RCC 7860 (cell line): ENCODE measurements at regions not wholly inside any gene's neighbourhood (a gene's known extent, or its start where the extent isn't known, plus 50 kb on each side); places are given as distances from the start of the nearest gene placed in this dataset.
"Not testable (repeated sequence)": the region's sequence is repeated elsewhere in the genome, so short reads cannot be mapped to it uniquely, and the experiment has no call there.

Experiments
- DNase-seq: peaks from one replicate; pipeline ENCODE4 v3.0.0-alpha.2; 2015; ENCODE audit warnings: low spot score
- FAIRE-seq: peaks from 2 replicates; lab custom pipeline; 2012; peaks lifted over from hg19 to GRCh38; lab: Jason Lieb, UNC

DNA sequence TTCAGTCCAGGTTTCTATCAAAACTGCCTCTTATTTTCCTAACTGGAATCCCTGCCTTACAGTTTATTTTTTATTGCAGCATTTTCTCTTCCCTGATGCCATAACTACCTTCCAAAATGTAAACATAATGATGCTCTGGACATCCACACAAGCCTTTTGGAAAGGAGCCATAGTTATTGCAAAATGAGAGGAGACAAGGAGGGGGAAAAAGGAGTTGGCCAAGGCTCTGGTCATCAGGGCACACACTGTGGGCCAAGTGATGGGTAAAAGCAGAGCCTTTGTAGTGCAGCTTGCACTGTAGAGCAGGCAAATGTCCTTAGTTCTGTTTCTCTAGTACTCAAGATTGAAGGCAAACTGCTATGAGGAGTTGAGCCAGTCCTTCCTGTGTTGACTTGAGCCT is 289.3 kb upstream of the MTPN start:
- FAIRE-seq = no peak
- DNase-seq = no peak

DNA sequence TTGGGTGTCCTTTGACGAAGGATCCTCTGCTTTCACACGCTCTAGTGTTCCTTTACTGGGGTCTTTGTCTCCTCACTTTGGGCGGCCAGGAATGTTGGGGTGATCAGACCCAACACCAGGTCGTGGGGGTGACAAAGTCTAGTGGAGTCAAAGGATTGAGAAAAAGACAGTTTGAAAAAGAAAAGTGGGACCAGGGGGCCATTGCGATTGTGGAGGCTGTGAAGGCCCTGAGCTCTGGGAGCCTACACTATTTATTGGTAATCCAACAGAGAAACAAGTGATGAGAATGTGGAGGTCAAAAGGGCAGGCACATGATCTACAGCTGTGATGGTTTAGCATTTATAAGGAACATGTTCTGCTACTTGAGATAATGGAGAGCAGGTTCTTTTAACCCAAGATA is 287.1 kb upstream of the MTPN start:
- DNase-seq, FAIRE-seq: not testable (repeated sequence)

DNA sequence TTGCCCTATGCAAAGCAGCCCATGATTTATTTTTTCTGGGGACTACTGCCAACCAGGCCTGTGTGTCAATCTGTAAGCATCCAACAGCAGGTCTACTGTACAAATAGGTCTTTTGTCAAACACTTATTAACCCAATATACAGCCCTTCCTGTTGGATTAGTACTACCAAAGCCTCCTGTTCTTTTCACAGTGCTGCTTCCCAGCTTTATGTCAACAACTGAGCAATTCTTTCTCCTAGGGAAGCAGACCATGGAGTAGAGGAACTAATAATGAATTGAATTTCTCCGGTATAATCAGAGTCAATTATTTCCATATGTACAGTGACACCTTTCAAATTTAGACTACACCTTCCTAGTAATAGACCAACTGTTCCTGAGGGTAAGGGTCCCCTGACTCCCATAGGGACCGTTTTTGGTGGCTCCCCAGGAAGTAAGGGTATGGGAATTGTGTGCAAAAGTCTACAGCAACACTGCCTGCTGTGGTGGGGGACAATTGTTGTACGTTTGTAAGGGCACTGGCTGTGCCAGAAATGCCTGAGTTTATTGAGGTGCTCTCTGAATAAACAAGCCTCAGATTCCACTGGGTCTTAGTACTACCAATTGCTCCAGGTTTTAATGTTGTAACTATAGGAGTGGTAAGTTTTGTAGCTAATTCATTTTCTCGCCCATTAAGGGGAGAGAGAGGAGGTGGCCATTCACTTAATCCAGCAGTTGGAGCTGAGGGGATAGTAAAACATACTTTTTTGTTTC is 286.1 kb upstream of the MTPN start:
- not testable (repeated sequence) for FAIRE-seq, DNase-seq

DNA sequence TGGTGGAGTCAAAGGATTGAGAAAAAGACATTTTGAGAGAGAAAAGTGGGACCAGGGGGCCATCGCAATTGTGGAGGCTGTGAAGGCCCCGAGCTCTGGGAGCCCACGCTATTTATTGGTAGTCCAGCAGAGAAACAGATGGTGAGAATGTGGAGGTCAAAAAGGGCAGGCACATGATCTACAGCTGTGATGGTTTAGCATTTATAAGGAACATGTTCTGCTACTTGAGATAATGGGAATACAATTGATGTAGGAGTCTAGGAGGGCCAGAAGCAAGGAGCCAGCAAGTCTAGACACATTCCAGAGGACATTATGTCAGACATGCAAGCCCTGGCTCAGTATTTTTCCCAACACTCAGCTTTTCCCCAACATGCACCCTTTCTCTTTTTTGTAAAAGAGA is 283.4 kb upstream of the MTPN start:
- not testable (repeated sequence) for DNase-seq, FAIRE-seq

DNA sequence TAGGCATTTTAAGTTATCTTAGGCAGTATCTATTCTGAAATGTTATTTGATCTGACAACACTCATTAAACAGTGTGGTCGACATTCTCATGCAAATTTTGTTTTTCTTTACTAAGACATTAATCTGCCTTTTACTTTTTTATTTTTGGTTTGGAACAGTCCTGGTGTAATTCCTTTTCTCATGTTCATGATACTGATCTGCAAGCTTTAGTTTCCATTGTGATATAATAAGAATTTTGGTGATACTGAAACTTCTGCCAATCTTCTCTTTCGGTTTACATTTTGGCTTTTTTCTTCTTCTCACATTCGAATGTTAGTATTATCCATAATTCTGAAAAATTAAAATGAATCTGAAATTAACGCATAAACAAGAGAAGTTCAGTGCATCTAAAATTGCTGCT is 281.9 kb upstream of the MTPN start:
- no peak for FAIRE-seq
- no peak for DNase-seq

DNA sequence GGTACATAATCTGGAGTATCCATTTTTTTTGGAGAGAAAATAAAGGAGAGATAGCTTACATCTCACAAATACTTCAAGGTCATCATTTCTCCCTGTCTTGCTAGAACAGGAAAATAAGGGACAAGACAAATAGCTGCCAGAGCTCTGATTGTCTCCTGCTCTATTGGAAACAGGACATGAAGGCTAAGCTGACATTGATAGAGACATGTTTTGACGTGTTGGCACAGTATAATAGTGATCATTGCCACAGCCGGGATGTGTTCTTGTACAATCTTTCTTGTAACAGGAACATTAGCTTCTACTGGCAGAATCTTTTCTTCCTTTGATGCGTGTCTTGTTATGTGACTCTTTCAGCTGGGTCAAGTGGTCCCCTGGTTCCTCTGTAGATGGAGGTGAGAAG is 279.3 kb upstream of the MTPN start:
- FAIRE-seq (no peak), DNase-seq (no peak)

DNA sequence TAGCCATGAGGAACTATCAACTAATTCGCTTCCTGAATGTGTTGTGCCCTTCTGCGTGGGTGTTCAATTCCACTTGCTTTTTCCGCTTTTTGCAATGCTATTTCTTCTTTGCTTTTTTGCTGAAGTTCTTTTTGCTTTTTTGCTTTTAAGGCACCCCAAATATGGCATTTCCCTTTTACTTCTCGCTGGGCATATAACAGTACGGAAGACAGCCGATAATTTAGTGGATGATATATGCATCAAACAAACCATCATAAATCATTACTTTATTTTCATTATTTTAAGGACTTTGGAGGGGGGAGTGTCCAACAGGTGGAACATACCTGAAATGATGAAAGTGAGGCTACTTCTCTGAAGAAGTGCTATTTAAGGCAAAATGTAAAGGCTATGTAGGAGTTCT is 277.0 kb upstream of the MTPN start:
- FAIRE-seq (no peak), DNase-seq (no peak)

DNA sequence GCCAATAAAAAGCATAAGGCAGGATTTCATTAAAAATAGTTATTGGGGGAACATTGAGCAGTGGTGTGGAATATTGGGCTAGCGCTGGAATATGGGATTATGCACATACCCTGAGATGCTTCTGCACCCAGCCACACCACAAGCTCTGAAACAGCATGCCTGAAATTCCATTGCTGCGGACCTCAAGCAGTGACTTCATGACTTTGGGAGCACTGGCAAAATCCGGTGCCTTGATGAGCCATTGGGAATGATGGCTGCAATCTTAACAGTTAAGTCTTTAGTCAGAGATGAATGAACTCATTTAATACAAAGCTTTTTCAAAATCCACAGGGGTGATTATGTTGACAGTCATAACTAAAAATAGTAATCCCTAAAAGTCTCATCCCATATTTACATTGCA is 274.7 kb upstream of the MTPN start:
- FAIRE-seq = no peak
- DNase-seq = no peak

DNA sequence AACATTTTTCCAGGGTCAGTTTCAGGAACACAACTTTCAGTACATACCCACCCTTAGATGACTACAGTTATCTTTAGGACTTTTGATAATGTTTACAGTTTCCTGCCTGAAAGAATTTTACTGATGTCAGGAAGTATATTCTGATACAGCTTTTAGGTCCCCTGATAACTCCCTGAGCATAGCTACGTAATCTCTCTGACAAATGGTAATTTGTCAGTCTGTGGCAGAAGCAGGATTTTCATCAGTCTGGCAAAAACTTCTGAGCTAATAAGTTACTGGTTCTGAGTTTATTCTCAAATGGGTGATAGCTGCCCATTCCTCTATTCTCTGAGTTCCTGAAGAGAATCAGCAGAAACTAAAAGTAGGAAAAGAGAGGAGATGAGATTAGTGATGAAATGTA is 270.1 kb upstream of the MTPN start:
- DNase-seq (no peak), FAIRE-seq (no peak)

DNA sequence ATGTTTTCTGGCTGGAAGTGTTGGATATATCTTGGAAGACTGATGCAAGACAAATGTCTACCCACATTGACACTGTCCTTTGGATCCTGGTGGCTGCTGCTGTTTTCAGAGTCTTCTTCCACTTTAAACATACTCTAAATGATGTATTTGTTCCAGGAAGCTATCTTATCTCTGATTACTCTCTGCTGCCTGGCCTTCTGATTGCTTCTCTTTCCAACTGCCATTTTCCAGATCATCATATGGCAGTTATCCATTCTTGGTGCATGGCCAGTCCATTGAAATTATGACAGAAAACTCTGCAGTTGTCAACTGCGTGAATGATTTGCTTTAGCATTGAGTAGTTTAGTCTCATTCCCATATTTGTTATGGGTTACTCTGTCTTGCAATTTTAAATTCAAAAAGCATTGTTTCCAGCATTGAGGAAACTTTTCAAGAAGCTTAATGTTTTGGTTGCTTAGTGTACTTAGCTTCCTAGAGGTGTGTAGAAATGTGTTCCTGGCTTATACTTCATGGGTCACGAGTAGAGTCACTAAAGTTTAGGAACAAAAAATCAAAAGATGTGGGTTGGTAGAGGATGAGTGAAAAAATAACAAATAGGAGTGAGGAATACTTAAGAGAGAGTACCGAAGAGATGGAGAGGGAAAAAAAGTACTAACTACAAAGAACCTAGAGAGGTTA is 268.3 kb upstream of the MTPN start:
- no peak for DNase-seq
- no peak for FAIRE-seq

DNA sequence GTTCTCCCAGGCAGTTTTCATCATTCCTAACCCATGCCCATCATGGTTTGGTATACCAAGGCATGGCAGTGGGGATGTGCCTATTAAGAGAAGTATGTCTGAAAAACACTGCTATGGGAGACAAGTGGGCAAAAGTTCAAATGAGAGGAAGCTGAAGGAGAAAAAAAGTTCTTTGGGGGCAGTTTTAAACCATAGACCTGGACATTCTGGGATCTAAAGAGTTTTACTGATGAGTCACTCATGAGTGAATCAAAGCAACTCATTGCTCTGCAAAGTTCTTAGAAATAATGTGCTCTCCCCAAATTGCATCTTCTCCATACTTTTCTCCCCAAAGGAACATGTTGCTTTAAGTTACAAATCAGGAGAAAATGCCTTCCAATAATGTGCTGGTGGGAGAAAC is 256.9 kb upstream of the MTPN start:
- no peak for FAIRE-seq
- no peak for DNase-seq

DNA sequence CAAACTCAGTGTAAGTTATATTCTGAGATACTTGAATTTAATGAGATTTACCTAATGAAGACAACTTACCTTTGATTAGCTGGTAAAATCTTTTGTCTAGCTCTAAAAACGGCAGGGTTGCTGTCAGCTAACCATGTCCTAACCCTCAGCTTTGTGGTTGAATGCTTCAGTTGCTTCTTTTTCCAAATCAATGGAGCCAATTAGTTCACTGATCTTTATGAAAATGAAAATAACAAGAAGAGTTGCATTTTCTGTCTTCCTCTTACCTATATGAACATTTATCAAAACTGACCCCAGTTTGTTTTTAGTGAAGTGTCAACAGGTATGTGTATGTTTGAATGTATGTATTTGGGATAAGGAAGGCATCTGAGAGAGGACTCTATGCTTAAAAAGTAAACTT is 253.1 kb upstream of the MTPN start:
- DNase-seq (no peak), FAIRE-seq (no peak)

DNA sequence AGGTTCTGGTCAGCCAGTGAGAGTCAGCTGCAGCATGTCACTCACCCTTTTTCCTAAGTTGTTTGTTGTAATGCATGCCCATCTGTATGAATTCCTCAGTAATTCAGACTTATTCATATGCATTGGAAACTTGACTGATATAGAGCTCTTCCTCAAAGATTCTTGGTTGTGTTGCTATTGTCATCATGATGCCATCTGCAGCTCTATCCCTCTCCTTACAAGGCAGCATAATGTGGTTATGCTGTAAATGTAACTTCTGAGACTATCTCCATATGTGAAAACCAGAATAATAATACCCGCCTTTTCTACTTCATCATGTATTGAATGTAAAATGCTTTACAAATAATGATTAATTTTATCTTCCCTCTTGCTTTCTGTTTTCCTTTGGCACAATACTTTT is 252.6 kb upstream of the MTPN start:
- DNase-seq (no peak), FAIRE-seq (no peak)

DNA sequence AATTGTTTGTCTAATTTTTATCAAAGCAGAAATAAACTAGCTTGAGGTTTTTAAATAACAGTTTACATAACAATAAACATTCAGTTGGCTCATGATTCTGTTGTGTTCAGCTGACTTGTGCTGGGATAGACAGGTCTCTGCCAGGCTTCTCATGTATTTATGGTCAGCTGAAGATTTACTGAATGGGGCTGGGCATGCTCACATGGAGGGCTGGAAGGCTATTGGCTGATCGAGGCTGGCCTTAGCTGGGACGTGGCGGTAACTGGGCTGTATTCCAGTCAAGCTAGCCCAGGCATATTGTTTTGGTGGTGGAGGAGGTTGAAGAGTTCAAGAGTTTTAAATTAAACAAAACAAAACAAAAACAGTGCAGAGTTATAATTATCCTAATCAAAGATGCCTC is 251.0 kb upstream of the MTPN start:
- FAIRE-seq = no peak
- no peak for DNase-seq

DNA sequence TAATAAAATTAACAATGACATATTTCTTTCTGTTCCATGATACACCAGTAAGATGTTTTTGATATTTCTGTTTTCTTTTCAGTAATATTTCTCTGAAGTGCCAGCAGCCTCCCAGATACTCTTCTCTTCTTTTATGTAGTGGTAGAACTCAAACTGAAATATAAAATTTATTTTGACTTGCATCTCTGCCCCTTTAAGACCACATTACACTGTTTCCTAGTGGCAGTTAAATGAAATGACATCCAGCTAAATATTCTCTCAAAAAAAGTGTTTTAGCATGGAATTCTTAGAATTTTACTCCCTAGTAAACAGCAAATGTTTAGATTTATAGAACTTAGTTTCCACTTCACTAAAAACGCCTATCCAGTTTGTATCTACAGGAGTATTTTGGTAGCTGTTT is 237.2 kb upstream of the MTPN start:
- no peak for DNase-seq
- FAIRE-seq = no peak

DNA sequence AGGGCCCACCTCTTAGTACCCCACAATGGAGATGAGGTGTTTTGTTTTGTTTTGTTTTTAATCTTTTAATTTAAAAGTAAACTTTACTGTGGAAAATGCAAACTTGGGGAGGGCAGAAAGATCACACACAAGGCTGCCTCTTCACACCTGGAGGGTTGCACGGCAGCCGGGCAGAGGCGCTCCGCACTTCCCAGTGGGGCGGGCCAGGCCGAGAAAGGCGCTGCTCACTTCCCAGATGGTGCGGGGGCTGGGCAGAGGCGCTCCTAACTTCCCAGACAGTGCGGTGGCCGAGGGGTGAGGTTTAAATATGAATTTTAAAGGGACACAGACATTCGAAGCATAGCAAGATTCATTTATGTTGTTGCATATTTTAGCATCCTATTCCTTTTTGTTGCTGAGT is 235.9 kb upstream of the MTPN start:
- FAIRE-seq (no peak), DNase-seq (no peak)

DNA sequence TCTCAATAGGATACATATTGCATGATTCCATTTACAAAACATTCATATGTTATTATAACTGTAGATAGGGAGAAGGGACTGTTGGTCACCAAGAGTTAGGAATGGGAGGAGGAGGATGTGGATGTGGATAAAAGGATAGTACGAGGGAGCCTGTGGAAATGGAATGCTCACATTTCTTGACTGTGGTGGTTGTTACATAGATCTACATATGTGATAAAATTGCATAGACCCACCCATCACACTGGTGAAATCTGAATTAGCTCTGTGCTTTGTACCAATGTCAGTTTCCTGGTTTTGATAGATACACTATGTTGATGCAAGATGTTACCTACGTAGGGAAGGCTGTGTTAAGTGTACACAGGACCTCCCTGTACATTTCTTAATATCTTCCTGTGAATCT is 233.5 kb upstream of the MTPN start:
- DNase-seq (no peak), FAIRE-seq (no peak)

DNA sequence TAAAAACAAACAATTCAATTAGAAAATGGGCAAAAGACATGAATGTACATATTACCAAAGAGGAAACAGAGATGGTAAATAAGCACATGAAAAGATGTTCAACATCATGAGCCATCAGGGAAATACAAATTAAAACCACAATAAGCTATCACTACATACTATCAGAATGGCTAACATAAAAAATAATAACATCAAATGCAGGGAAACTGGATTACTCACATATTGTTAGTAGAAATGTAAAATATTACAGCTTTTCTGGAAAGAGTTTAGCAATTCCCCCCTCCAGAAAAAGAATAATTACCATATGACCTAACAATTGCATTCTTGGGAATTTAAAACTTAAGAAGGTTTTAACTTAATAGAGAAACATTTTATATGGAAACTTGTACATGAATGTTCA is 232.9 kb upstream of the MTPN start:
- DNase-seq = no peak
- FAIRE-seq = no peak

DNA sequence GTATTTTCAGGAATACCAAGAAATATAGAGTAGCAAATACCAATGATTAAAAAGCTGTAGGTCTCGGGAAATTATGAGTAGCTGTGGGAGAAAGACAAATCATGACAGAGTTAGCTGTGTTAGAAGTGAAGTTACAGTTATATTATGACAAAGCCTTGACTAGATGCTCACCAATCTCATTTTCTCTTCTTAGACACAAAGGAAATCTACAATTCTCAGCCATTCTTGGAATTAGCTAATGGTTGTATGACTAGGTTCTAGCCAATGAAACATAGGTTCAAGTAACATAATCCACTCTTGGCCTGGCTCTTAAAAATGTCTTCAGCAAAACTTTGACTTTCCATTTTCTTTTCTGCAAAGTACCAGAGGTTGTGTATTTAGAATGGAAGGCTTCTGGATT is 228.8 kb upstream of the MTPN start:
- no peak for FAIRE-seq
- DNase-seq = no peak

DNA sequence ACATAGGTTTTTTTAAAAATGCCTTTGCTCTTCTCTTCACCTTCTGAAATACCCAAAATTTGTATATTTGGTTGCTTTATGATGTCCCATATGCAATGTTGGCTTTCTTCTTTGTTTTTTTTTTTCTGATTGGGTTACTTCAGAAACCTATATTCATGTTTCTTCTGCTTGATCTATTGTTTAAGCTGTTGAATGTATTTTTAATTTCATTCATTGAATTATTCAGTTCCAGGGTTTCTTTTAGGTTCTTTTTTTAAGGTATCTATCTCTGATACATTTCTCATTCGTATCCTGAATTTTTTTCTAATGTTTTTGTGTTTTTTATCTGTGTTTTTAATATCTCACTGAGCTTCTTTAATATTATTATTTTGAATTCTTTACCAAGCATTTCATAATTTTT is 221.0 kb upstream of the MTPN start:
- no peak for DNase-seq
- peak; percentile 8 for FAIRE-seq

DNA sequence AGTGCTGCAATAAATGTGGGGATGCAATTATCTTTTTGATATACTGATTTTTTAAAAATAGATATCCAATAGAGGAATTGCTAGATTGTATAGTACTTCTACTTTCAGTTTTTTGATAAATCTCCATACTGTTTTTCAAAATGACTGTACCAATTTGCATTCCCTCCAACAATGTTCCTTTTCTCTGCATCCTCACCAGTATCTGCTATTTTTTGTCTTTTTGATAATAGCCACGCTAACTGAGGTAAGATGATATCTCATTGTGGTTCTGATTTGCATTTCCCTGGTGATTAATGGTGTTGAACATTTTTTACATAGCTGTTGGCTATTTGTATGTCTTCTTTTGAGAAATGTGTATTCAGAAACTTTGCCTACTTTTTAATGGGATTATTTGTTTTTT is 217.7 kb upstream of the MTPN start:
- FAIRE-seq (no peak), DNase-seq (no peak)

DNA sequence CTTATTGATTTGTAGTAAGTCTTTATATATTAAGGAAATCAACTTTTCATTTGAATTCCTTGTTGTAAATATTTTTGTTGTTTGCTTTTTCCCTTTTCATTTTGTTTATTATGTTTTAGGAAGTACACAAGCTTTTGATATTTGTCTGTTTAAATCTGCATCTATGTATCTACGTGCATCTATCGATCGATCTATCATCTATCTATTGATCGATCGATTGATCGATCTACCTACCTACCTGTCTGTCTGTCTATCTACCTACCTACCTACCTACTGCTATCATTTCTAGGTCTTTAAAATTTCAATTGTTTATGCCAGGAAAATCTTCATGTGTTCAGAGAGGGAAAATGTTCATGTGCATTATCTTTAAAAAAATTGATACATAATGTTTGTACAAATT is 216.8 kb upstream of the MTPN start:
- DNase-seq (no peak), FAIRE-seq (no peak)

DNA sequence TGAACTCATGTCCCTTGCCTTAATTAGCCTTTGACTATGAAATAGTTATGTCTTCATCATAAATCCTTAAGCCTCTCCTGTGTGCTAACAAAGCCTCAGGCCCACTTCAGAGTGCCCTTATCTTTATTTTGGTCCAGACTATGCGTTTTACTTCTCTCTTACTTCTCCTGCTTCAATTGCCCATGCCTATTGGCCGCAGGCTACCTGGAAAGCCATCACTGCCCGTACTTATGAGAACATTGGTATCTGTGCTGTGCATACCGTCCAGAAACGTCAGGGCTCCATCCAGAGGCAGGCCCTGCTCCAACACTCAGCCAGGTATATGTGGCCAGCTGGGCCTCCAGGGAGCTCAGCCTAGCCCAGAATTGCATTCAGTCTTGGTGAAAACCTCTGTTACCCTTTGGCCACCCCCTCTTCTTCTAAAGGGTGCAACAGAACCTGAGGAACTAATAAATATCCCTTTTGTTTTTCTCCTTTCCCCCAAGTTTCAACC is 212.4 kb upstream of the MTPN start:
- no peak for FAIRE-seq
- DNase-seq = no peak
